SK-N-SH treated with all-trans-retinoic acid at 6 μM for 48 hours (cell line): ENCODE measurements at regions not wholly inside any gene's neighbourhood (a gene's known extent, or its start where the extent isn't known, plus 50 kb on each side); places are given as distances from the start of the nearest gene placed in this dataset.

Experiments
- ATAC-seq: fragments of 200-7000 bp; cut with Tn5 transposase; 3 replicates; pipeline ENCODE4 v1.9.1; 2020; ENCODE audit warnings: mild to moderate bottlenecking, moderate library complexity
- ARNTL ChIP-seq: fragments of 450-650 bp; formaldehyde crosslinking; IDR thresholded peaks from 2 replicates; pipeline ENCODE4 v1.5.0; 2020; ENCODE audit warnings: low read depth, mild to moderate bottlenecking, moderate library complexity, borderline replicate concordance
- BACH2 ChIP-seq: fragments of 250-450 bp; sonication (Bioruptor Pico); IDR thresholded peaks from 2 replicates; pipeline ENCODE4 v1.9.0; 2021; ENCODE audit warnings: mild to moderate bottlenecking, borderline replicate concordance
- ISL1 ChIP-seq: fragments of 250-450 bp; sonication (Bioruptor Pico); IDR thresholded peaks from 2 replicates; pipeline ENCODE4 v2.1.2; 2022; ENCODE audit warnings: mild to moderate bottlenecking, moderate library complexity
- OSR1 ChIP-seq: fragments of 250-450 bp; sonication (Bioruptor Pico); IDR thresholded peaks from 2 replicates; pipeline ENCODE4 v1.8.0; 2022; ENCODE audit warnings: moderate library complexity, mild to moderate bottlenecking, inconsistent platforms
- POU6F1 ChIP-seq: fragments of 250-450 bp; sonication (Bioruptor Pico); IDR thresholded peaks from 2 replicates; pipeline ENCODE4 v1.8.0; 2021; ENCODE audit warnings: low read depth, mild to moderate bottlenecking, moderate library complexity, borderline replicate concordance
- PPARA ChIP-seq: fragments of 250-450 bp; sonication (Bioruptor Pico); IDR thresholded peaks from 2 replicates; pipeline ENCODE4 v1.5.0; 2020; ENCODE audit warnings: mild to moderate bottlenecking, borderline replicate concordance
- RARB ChIP-seq: fragments of 250-450 bp; sonication (Bioruptor Pico); IDR thresholded peaks from 2 replicates; pipeline ENCODE4 v1.8.0; 2021; ENCODE audit warnings: mild to moderate bottlenecking, moderate library complexity
- SNAI2 ChIP-seq: fragments of 250-450 bp; sonication (Bioruptor Pico); IDR thresholded peaks from 2 replicates; pipeline ENCODE4 v1.5.0; 2020; ENCODE audit warnings: mild to moderate bottlenecking, moderate library complexity
- TCF4 ChIP-seq: fragments of 250-450 bp; sonication (Bioruptor Pico); IDR thresholded peaks from 2 replicates; pipeline ENCODE4 v1.8.0; 2021; ENCODE audit warnings: mild to moderate bottlenecking, moderate library complexity, borderline replicate concordance
- TOX ChIP-seq: fragments of 250-450 bp; sonication (Bioruptor Pico); IDR thresholded peaks from 2 replicates; pipeline ENCODE4 v1.8.0; 2021; ENCODE audit warnings: mild to moderate bottlenecking, moderate library complexity, borderline replicate concordance
- TSHZ2 ChIP-seq: fragments of 250-450 bp; sonication (Bioruptor Pico); IDR thresholded peaks from 2 replicates; pipeline ENCODE4 v1.5.0; 2020; ENCODE audit warnings: mild to moderate bottlenecking, moderate library complexity
- ZC3H10 ChIP-seq: fragments of 250-450 bp; sonication (Bioruptor Pico); IDR thresholded peaks from 2 replicates; pipeline ENCODE4 v1.5.1; 2021; ENCODE audit warnings: mild to moderate bottlenecking, moderate library complexity
- ZFP3 ChIP-seq: fragments of 250-450 bp; sonication (Bioruptor Pico); IDR thresholded peaks from 2 replicates; pipeline ENCODE4 v1.5.0; 2020; ENCODE audit warnings: mild to moderate bottlenecking, moderate library complexity
- ZFP30 ChIP-seq: fragments of 450-650 bp; formaldehyde crosslinking; IDR thresholded peaks from 2 replicates; pipeline ENCODE4 v1.5.0; 2022; ENCODE audit warnings: mild to moderate bottlenecking, moderate library complexity
- ZNF70 ChIP-seq: fragments of 450-650 bp; formaldehyde crosslinking; IDR thresholded peaks from 2 replicates; pipeline ENCODE4 v1.5.0; 2020; ENCODE audit warnings: mild to moderate bottlenecking, moderate library complexity
- ZNF8 ChIP-seq: fragments of 450-650 bp; formaldehyde crosslinking; IDR thresholded peaks from 2 replicates; pipeline ENCODE4 v1.5.0; 2020; ENCODE audit warnings: mild to moderate bottlenecking, moderate library complexity
- TF ChIP-seq, protein P1 (sequence below): fragments of 250-450 bp; sonication (Bioruptor Pico); IDR thresholded peaks from 2 replicates; pipeline ENCODE4 v1.8.0; 2020; ENCODE audit warnings: mild to moderate bottlenecking, moderate library complexity, borderline replicate concordance
- TF ChIP-seq, protein P2 (sequence below): fragments of 250-450 bp; sonication (Bioruptor Pico); IDR thresholded peaks from 2 replicates; pipeline ENCODE4 v1.5.1; 2020; ENCODE audit warnings: low read depth, mild to moderate bottlenecking, moderate library complexity
- TF ChIP-seq, protein P3 (sequence below): fragments of 250-450 bp; sonication (Bioruptor Pico); IDR thresholded peaks from 2 replicates; pipeline ENCODE4 v1.5.1; 2021; ENCODE audit warnings: mild to moderate bottlenecking, moderate library complexity

GRCh38 chr18:25650201-25650941 is 298.4 kb upstream of the ZNF521 start:
- no peak for TF ChIP-seq ZFP30 (CRISPR knock-in tag)
- no peak for TF ChIP-seq TSHZ2 (CRISPR knock-in tag)
- TF ChIP-seq OSR1, result no peak
- no peak for TF ChIP-seq ZFP3 (CRISPR knock-in tag)
- no peak for TF ChIP-seq ZNF8
- TF ChIP-seq SNAI2 (CRISPR knock-in tag), result no peak
- no peak for TF ChIP-seq POU6F1 (CRISPR knock-in tag)
- TF ChIP-seq, protein P1, sequence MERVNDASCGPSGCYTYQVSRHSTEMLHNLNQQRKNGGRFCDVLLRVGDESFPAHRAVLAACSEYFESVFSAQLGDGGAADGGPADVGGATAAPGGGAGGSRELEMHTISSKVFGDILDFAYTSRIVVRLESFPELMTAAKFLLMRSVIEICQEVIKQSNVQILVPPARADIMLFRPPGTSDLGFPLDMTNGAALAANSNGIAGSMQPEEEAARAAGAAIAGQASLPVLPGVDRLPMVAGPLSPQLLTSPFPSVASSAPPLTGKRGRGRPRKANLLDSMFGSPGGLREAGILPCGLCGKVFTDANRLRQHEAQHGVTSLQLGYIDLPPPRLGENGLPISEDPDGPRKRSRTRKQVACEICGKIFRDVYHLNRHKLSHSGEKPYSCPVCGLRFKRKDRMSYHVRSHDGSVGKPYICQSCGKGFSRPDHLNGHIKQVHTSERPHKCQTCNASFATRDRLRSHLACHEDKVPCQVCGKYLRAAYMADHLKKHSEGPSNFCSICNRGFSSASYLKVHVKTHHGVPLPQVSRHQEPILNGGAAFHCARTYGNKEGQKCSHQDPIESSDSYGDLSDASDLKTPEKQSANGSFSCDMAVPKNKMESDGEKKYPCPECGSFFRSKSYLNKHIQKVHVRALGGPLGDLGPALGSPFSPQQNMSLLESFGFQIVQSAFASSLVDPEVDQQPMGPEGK (CRISPR knock-in tag), result no peak
- TF ChIP-seq ZC3H10, result no peak
- no peak for TF ChIP-seq RARB (CRISPR knock-in tag)
- no peak for TF ChIP-seq ZNF70
- no peak for TF ChIP-seq PPARA (CRISPR knock-in tag)
- TF ChIP-seq BACH2 (CRISPR knock-in tag), result no peak
- ATAC-seq, result peak; percentile 94

DNA sequence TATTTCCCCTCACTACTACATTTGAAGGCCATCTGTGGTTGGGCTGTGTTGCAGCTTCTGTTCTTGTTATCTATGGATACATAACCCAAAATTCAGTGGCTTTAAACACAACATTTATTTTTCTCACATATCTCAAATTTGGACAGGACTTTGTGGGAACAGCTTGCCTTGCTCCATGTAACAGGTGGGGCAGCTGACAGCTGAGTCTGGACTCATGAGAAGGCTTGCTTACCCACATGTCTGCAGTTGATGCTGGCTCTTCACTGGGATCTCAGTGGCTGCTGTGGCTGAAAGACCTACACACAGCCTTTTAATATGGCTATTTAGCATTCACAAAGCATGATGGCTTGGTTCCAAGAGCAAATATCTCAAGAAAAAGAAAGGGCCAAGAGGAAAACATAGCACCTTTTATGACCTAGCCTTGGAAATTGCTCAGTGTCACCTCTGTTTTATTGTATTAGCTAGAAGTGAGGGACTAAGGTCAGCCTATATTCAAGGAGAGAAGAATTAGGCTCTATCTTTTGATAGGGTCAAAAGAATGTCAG is 296.8 kb upstream of the ZNF521 start:
- TF ChIP-seq ZFP30 (CRISPR knock-in tag) (no peak), ARNTL (no peak), TOX (no peak), ISL1 (CRISPR knock-in tag) (no peak), TSHZ2 (CRISPR knock-in tag) (no peak), TCF4 (CRISPR knock-in tag) (no peak), POU6F1 (CRISPR knock-in tag) (no peak), ZNF70 (no peak), RARB (CRISPR knock-in tag) (no peak), BACH2 (CRISPR knock-in tag) (no peak), SNAI2 (CRISPR knock-in tag) (no peak), ZNF8 (no peak), ZC3H10 (no peak)
- TF ChIP-seq, protein P2, sequence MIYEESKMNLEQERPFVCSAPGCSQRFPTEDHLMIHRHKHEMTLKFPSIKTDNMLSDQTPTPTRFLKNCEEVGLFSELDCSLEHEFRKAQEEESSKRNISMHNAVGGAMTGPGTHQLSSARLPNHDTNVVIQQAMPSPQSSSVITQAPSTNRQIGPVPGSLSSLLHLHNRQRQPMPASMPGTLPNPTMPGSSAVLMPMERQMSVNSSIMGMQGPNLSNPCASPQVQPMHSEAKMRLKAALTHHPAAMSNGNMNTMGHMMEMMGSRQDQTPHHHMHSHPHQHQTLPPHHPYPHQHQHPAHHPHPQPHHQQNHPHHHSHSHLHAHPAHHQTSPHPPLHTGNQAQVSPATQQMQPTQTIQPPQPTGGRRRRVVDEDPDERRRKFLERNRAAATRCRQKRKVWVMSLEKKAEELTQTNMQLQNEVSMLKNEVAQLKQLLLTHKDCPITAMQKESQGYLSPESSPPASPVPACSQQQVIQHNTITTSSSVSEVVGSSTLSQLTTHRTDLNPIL (CRISPR knock-in tag), result no peak
- TF ChIP-seq, protein P3, sequence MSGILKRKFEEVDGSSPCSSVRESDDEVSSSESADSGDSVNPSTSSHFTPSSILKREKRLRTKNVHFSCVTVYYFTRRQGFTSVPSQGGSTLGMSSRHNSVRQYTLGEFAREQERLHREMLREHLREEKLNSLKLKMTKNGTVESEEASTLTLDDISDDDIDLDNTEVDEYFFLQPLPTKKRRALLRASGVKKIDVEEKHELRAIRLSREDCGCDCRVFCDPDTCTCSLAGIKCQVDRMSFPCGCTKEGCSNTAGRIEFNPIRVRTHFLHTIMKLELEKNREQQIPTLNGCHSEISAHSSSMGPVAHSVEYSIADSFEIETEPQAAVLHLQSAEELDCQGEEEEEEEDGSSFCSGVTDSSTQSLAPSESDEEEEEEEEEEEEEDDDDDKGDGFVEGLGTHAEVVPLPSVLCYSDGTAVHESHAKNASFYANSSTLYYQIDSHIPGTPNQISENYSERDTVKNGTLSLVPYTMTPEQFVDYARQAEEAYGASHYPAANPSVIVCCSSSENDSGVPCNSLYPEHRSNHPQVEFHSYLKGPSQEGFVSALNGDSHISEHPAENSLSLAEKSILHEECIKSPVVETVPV, result no peak
- TF ChIP-seq, protein P1 (CRISPR knock-in tag), result no peak
- ATAC-seq, result no peak
